Right lobe of liver (tissue), 4 donors: ENCODE measurements at regions not wholly inside any gene's neighbourhood (a gene's known extent, or its start where the extent isn't known, plus 50 kb on each side); places are given as distances from the start of the nearest gene placed in this dataset.

ENCODE experiments used
- CTCF ChIP-seq, 4 donors: fragments of 200-600 bp in 3 of 4; fragments of 450-650 bp in 1 of 4; IDR thresholded peaks; one replicate each; pipeline versions ENCODE4 v1.5.1 to v1.8.0; 2016 to 2022; ENCODE audit warnings: antibody characterized with exemption in 4 of 4, mild to moderate bottlenecking in 2 of 4
- POLR2A ChIP-seq: fragments of 450-650 bp; IDR thresholded peaks from one replicate; pipeline ENCODE4 v1.6.1; 2017; ENCODE audit warnings: antibody characterized with exemption, mild to moderate bottlenecking
- donor health status: DM: no; HTN: no; CAD: no.
- donor health status: DM: no; HTN: no; CAD: no.
- donor health status: DM: no; HTN: yes; CAD: no.

GRCh38 chr7:46848944-46849343 lies 733.0 kb downstream of the TNS3 start:
- no peak for TF ChIP-seq CTCF (IDR thresholded peaks at IDR 0.05)
- no peak for TF ChIP-seq POLR2A
